Body of pancreas (tissue), 4 donors: ENCODE measurements at regions not wholly inside any gene's neighbourhood (a gene's known extent, or its start where the extent isn't known, plus 50 kb on each side); places are given as distances from the start of the nearest gene placed in this dataset.

ENCODE experiments used
- CTCF ChIP-seq, 7 experiments: fragments of 450-650 bp in 4 of 7; fragments of 200-600 bp in 3 of 7; sonication (generic) in 3 of 7; IDR thresholded peaks; one replicate each; pipeline ENCODE4 v1.5.1; 2016 to 2019; ENCODE audit warnings: antibody characterized with exemption in 7 of 7
- POLR2A ChIP-seq, 3 donors: fragments of 450-650 bp; IDR thresholded peaks; one replicate each; pipeline ENCODE4 v1.6.1; 2016; ENCODE audit warnings: antibody characterized with exemption in 3 of 3, mild to moderate bottlenecking in 2 of 3

GRCh38 chr2:189255711-189256110 is 76.2 kb upstream of the COL5A2 start:
- TF ChIP-seq CTCF (IDR thresholded peaks at IDR 0.05): no peak
- TF ChIP-seq POLR2A (IDR thresholded peaks at IDR 0.05): no peak
